ENCODE measurements at regions not wholly inside any gene's neighbourhood (a gene's known extent, or its start where the extent isn't known, plus 50 kb on each side); places are given as distances from the start of the nearest gene placed in this dataset.

DNA sequence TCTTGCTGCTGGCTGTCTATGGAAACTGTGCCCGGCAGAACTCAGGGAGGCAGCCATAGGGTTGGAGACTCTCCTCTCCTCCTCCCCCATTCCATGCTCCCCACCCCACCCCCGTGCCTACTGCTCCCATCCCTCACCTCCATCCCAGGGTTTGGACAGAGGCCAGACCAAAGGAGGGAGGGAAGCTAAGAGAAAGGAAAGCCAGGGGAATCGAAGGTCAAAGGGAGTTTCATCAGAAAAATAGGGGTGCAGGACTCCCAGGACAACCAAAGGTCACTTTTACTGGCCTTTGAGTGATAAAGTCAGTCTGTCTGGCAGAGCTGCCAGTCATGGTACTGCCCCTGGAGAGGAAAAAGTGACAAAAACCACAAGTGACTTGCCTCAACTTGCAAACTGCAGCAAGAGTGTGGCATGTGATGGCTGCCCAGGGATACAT is 187.3 kb upstream of the CTAGE1 start:
- no peak overlapping the region for H3K4me3 ChIP-seq (replicated peaks; ENCODE audit: insufficient read depth, low read length)
- H3K27me3 ChIP-seq (ENCODE audit: insufficient read depth, poor library complexity, severe bottlenecking), result peaks cover 6% of the 10 kb centered on the region
- no peak overlapping the region for H3K27ac ChIP-seq (replicated peaks)
- no peak for DNase-seq (ENCODE audit: low read depth in 1 of 2, low spot score in 1 of 2)
- TF ChIP-seq SPI1 (IDR thresholded peaks at IDR 0.05; ENCODE audit: borderline replicate concordance, low read depth), result no peak
- TF ChIP-seq POLR2AphosphoS5 (IDR thresholded peaks at IDR 0.05; ENCODE audit: low read depth), result no peak
- TF ChIP-seq GABPA (IDR thresholded peaks at IDR 0.05; ENCODE audit: low read depth), result no peak
- TF ChIP-seq, protein P1, sequence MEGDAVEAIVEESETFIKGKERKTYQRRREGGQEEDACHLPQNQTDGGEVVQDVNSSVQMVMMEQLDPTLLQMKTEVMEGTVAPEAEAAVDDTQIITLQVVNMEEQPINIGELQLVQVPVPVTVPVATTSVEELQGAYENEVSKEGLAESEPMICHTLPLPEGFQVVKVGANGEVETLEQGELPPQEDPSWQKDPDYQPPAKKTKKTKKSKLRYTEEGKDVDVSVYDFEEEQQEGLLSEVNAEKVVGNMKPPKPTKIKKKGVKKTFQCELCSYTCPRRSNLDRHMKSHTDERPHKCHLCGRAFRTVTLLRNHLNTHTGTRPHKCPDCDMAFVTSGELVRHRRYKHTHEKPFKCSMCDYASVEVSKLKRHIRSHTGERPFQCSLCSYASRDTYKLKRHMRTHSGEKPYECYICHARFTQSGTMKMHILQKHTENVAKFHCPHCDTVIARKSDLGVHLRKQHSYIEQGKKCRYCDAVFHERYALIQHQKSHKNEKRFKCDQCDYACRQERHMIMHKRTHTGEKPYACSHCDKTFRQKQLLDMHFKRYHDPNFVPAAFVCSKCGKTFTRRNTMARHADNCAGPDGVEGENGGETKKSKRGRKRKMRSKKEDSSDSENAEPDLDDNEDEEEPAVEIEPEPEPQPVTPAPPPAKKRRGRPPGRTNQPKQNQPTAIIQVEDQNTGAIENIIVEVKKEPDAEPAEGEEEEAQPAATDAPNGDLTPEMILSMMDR (IDR thresholded peaks at IDR 0.05; ENCODE audit: insufficient read depth, low read length), result no peak
- TF ChIP-seq, protein P2, sequence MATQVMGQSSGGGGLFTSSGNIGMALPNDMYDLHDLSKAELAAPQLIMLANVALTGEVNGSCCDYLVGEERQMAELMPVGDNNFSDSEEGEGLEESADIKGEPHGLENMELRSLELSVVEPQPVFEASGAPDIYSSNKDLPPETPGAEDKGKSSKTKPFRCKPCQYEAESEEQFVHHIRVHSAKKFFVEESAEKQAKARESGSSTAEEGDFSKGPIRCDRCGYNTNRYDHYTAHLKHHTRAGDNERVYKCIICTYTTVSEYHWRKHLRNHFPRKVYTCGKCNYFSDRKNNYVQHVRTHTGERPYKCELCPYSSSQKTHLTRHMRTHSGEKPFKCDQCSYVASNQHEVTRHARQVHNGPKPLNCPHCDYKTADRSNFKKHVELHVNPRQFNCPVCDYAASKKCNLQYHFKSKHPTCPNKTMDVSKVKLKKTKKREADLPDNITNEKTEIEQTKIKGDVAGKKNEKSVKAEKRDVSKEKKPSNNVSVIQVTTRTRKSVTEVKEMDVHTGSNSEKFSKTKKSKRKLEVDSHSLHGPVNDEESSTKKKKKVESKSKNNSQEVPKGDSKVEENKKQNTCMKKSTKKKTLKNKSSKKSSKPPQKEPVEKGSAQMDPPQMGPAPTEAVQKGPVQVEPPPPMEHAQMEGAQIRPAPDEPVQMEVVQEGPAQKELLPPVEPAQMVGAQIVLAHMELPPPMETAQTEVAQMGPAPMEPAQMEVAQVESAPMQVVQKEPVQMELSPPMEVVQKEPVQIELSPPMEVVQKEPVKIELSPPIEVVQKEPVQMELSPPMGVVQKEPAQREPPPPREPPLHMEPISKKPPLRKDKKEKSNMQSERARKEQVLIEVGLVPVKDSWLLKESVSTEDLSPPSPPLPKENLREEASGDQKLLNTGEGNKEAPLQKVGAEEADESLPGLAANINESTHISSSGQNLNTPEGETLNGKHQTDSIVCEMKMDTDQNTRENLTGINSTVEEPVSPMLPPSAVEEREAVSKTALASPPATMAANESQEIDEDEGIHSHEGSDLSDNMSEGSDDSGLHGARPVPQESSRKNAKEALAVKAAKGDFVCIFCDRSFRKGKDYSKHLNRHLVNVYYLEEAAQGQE (IDR thresholded peaks at IDR 0.05; ENCODE audit: insufficient replicate concordance, low read depth), result no peak

DNA sequence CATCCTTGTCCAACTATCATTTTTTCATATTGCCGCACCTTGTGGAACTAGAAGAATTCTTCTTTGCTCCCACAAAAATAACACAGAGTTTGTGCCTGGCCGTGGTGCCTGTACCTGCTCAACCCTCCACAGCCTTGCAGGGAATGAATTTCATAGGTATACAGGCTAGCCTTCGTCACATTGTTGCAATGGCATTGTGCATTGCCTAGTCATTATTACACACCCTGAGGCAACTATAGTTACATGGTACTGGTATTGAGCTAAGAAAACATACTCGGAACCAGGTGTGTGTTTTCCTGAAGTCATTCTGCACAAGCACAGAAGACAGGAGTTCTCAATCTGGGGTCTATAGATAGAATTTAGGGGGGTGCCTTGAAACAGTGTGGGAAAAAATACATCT is 188.0 kb upstream of the CTAGE1 start:
- TF ChIP-seq GABPA (IDR thresholded peaks at IDR 0.05; ENCODE audit: low read depth) (no peak), POLR2AphosphoS5 (IDR thresholded peaks at IDR 0.05; ENCODE audit: low read depth) (no peak), SPI1 (IDR thresholded peaks at IDR 0.05; ENCODE audit: borderline replicate concordance, low read depth) (no peak)
- TF ChIP-seq, protein P1 (IDR thresholded peaks at IDR 0.05; ENCODE audit: insufficient read depth, low read length), result no peak
- TF ChIP-seq, protein P2 (IDR thresholded peaks at IDR 0.05; ENCODE audit: insufficient replicate concordance, low read depth), result no peak
- peaks cover 6% of the 10 kb centered on the region for H3K27me3 ChIP-seq (ENCODE audit: insufficient read depth, poor library complexity, severe bottlenecking)
- DNase-seq (ENCODE audit: low read depth in 1 of 2, low spot score in 1 of 2), result no peak

DNA sequence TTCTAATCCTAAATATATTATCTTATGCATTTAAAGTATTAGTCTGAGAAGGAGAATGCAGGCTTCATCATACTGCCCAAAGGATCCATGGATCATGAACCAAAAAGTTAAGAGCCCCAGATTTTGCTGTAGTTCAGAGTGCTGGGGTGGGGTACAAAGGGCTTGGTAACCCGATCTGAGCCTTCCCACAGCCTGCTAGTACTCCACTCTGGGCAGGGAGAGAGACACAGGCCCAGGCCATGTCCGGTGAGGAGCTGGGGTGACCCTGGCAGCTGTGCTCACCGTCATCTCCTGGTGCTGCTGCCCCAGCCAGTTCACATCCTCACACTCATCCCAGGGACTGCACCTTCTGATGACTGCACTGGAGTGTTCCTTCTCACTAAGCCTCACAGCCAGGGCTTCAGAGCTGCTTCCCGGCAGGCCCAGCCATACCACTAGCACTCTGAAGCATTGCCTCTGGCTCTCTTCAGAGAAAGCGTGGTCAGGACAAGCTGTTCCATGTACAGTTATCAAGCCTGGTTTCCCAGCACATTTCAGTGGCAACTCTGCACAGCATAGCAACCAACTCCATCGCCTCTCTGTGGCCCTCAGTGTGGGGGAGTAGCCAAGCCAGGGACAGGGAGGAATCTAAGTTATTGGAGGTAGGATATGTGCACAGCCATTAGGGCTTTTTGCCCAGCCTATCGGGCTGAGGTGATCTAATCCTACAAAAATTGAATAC is 189.0 kb upstream of the CTAGE1 start:
- Histone ChIP-seq H3K27ac (replicated peaks) (no peak overlapping the region), H3K27me3 (ENCODE audit: insufficient read depth, poor library complexity, severe bottlenecking) (peaks cover 8% of the 10 kb centered on the region), H3K4me3 (replicated peaks; ENCODE audit: insufficient read depth, low read length) (no peak overlapping the region)
- DNase-seq (ENCODE audit: low read depth in 1 of 2, low spot score in 1 of 2), result no peak
- TF ChIP-seq, protein P1 (IDR thresholded peaks at IDR 0.05; ENCODE audit: insufficient read depth, low read length), result no peak
- TF ChIP-seq POLR2AphosphoS5 (IDR thresholded peaks at IDR 0.05; ENCODE audit: low read depth), result no peak
- no peak for TF ChIP-seq SPI1 (IDR thresholded peaks at IDR 0.05; ENCODE audit: borderline replicate concordance, low read depth)
- TF ChIP-seq, protein P2 (IDR thresholded peaks at IDR 0.05; ENCODE audit: insufficient replicate concordance, low read depth), result no peak
- TF ChIP-seq GABPA (IDR thresholded peaks at IDR 0.05; ENCODE audit: low read depth), result no peak

More for the DNA sequence above, 188.0 kb upstream of the CTAGE1 start:
- Histone ChIP-seq H3K4me3 (replicated peaks; ENCODE audit: insufficient read depth, low read length) (no peak overlapping the region), H3K27ac (replicated peaks) (no peak overlapping the region)

Measured in HL-60 (cell line).